ENCODE measurements at regions not wholly inside any gene's neighbourhood (a gene's known extent, or its start where the extent isn't known, plus 50 kb on each side); places are given as distances from the start of the nearest gene placed in this dataset.
"Not testable (repeated sequence)": the region's sequence is repeated elsewhere in the genome, so short reads cannot be mapped to it uniquely, and the experiment has no call there.

- H3K4me3 ChIP-seq (ENCODE audit: low read length); H3K27me3 ChIP-seq (ENCODE audit: low read depth, low read length); H3K4me1 ChIP-seq (ENCODE audit: low read length); H3K4me2 ChIP-seq (ENCODE audit: low read length); H4K20me1 ChIP-seq (ENCODE audit: insufficient read depth, low read length); H3K79me2 ChIP-seq (ENCODE audit: low read length); H3K36me3 ChIP-seq (replicated peaks; ENCODE audit: low read depth, low read length); H3K9ac ChIP-seq (ENCODE audit: low read length); H3K9me3 ChIP-seq (ENCODE audit: insufficient read depth, low read length); H2AFZ ChIP-seq (ENCODE audit: low read depth, low read length); H3K27ac ChIP-seq (ENCODE audit: low read length): not testable (repeated sequence)
These were observed 2730.6 kb downstream of the RPIA start for GRCh38 chr2:91422102-91422501.

- H3K9me3 ChIP-seq (ENCODE audit: insufficient read depth, low read length); H2AFZ ChIP-seq (ENCODE audit: low read depth, low read length); H3K27me3 ChIP-seq (ENCODE audit: low read depth, low read length); H3K27ac ChIP-seq (ENCODE audit: low read length); H3K9ac ChIP-seq (ENCODE audit: low read length); H3K4me2 ChIP-seq (ENCODE audit: low read length); H3K79me2 ChIP-seq (ENCODE audit: low read length); H3K36me3 ChIP-seq (replicated peaks; ENCODE audit: low read depth, low read length); H3K4me1 ChIP-seq (ENCODE audit: low read length); H4K20me1 ChIP-seq (ENCODE audit: insufficient read depth, low read length); H3K4me3 ChIP-seq (ENCODE audit: low read length): not testable (repeated sequence)
These were observed 2735.7 kb downstream of the RPIA start for GRCh38 chr2:91427148-91427547.

DNA sequence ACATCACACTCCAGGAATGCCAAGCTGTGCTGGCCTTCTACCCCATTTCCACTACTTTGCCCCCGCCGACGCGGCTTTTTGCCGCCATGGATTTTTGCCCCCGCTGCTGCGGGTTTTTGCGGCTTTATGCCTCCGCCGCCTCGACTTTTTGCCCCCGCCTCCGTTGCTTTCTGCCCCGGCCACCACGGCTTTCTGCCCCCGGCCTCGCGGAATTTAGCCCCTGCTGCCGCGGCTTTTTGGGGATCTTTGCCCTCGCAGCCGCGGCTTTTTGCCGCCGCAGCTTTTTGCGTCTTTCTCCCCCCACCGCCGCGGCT is 2750.4 kb downstream of the RPIA start:
- not testable (repeated sequence) for H3K4me3 ChIP-seq (ENCODE audit: low read length); H3K27me3 ChIP-seq (ENCODE audit: low read depth, low read length); H3K36me3 ChIP-seq (replicated peaks; ENCODE audit: low read depth, low read length); H3K27ac ChIP-seq (ENCODE audit: low read length); H3K9ac ChIP-seq (ENCODE audit: low read length); H3K4me1 ChIP-seq (ENCODE audit: low read length); H3K79me2 ChIP-seq (ENCODE audit: low read length); H2AFZ ChIP-seq (ENCODE audit: low read depth, low read length); H4K20me1 ChIP-seq (ENCODE audit: insufficient read depth, low read length); H3K9me3 ChIP-seq (ENCODE audit: insufficient read depth, low read length); H3K4me2 ChIP-seq (ENCODE audit: low read length)

GRCh38 chr2:91442246-91442905 is 2750.9 kb downstream of the RPIA start:
- Histone ChIP-seq H3K4me3 (ENCODE audit: low read length) (no peak overlapping the region), H3K4me2 (ENCODE audit: low read length) (no peak overlapping the region)

GRCh38 chr2:91442906-91443729 is 2751.6 kb downstream of the RPIA start:
- H3K9ac ChIP-seq (ENCODE audit: low read length); H3K9me3 ChIP-seq (ENCODE audit: insufficient read depth, low read length); H4K20me1 ChIP-seq (ENCODE audit: insufficient read depth, low read length); H3K4me3 ChIP-seq (ENCODE audit: low read length); H2AFZ ChIP-seq (ENCODE audit: low read depth, low read length); H3K27ac ChIP-seq (ENCODE audit: low read length); H3K36me3 ChIP-seq (replicated peaks; ENCODE audit: low read depth, low read length); H3K27me3 ChIP-seq (ENCODE audit: low read depth, low read length); H3K4me2 ChIP-seq (ENCODE audit: low read length); H3K79me2 ChIP-seq (ENCODE audit: low read length); H3K4me1 ChIP-seq (ENCODE audit: low read length): not testable (repeated sequence)

More at GRCh38 chr2:91442246-91442905, 2750.9 kb downstream of the RPIA start:
- Histone ChIP-seq H3K27ac (ENCODE audit: low read length) (no peak overlapping the region), H3K4me1 (ENCODE audit: low read length) (no peaks in the 10 kb centered on the region), H3K27me3 (ENCODE audit: low read depth, low read length) (no peaks in the 10 kb centered on the region), H3K79me2 (ENCODE audit: low read length) (no peaks in the 10 kb centered on the region), H4K20me1 (ENCODE audit: insufficient read depth, low read length) (no peaks in the 10 kb centered on the region), H3K36me3 (replicated peaks; ENCODE audit: low read depth, low read length) (no peaks in the 10 kb centered on the region), H3K9ac (ENCODE audit: low read length) (no peak overlapping the region), H3K9me3 (ENCODE audit: insufficient read depth, low read length) (no peaks in the 10 kb centered on the region), H2AFZ (ENCODE audit: low read depth, low read length) (no peak overlapping the region)
- TF ChIP-seq, protein P1, sequence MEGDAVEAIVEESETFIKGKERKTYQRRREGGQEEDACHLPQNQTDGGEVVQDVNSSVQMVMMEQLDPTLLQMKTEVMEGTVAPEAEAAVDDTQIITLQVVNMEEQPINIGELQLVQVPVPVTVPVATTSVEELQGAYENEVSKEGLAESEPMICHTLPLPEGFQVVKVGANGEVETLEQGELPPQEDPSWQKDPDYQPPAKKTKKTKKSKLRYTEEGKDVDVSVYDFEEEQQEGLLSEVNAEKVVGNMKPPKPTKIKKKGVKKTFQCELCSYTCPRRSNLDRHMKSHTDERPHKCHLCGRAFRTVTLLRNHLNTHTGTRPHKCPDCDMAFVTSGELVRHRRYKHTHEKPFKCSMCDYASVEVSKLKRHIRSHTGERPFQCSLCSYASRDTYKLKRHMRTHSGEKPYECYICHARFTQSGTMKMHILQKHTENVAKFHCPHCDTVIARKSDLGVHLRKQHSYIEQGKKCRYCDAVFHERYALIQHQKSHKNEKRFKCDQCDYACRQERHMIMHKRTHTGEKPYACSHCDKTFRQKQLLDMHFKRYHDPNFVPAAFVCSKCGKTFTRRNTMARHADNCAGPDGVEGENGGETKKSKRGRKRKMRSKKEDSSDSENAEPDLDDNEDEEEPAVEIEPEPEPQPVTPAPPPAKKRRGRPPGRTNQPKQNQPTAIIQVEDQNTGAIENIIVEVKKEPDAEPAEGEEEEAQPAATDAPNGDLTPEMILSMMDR (IDR thresholded peaks at IDR 0.05; ENCODE audit: low read depth, low read length): no peak
- no peak for TF ChIP-seq EZH2phosphoT487 (IDR thresholded peaks at IDR 0.05; ENCODE audit: low read depth)

GRCh38 chr2:91443730-91444115 is 2752.2 kb downstream of the RPIA start:
- not testable (repeated sequence) for H3K4me3 ChIP-seq (ENCODE audit: low read length); H3K9me3 ChIP-seq (ENCODE audit: insufficient read depth, low read length); H3K4me2 ChIP-seq (ENCODE audit: low read length); H2AFZ ChIP-seq (ENCODE audit: low read depth, low read length); H4K20me1 ChIP-seq (ENCODE audit: insufficient read depth, low read length); H3K27ac ChIP-seq (ENCODE audit: low read length); H3K9ac ChIP-seq (ENCODE audit: low read length); H3K36me3 ChIP-seq (replicated peaks; ENCODE audit: low read depth, low read length); H3K79me2 ChIP-seq (ENCODE audit: low read length); H3K27me3 ChIP-seq (ENCODE audit: low read depth, low read length); H3K4me1 ChIP-seq (ENCODE audit: low read length)

GRCh38 chr2:91445705-91446104 is 2754.2 kb downstream of the RPIA start:
- not testable (repeated sequence) for H2AFZ ChIP-seq (ENCODE audit: low read depth, low read length)

DNA sequence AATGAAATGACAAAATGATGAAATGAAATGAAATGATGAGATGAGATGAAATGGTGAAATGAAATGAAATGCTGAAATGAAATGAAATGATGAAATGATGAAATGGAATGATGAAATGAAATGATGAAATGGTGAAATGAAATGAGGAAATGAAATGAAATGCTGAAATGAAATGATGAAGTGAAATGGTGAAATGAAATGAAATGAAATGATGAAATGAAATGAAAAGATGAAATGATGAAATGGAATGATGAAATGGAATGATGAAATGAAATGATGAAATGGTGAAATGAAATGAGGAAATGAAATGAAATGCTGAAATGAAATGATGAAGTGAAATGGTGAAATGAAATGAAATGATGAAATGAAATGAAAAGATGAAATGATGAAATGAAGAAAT is 2755.0 kb downstream of the RPIA start:
- not testable (repeated sequence) for H2AFZ ChIP-seq (ENCODE audit: low read depth, low read length); H3K4me3 ChIP-seq (ENCODE audit: low read length); H3K4me2 ChIP-seq (ENCODE audit: low read length)

More at GRCh38 chr2:91445705-91446104, 2754.2 kb downstream of the RPIA start:
- not testable (repeated sequence) for H3K27me3 ChIP-seq (ENCODE audit: low read depth, low read length); H3K4me1 ChIP-seq (ENCODE audit: low read length); H3K9me3 ChIP-seq (ENCODE audit: insufficient read depth, low read length); H3K9ac ChIP-seq (ENCODE audit: low read length); H3K4me3 ChIP-seq (ENCODE audit: low read length); H3K79me2 ChIP-seq (ENCODE audit: low read length); H3K27ac ChIP-seq (ENCODE audit: low read length); H4K20me1 ChIP-seq (ENCODE audit: insufficient read depth, low read length); H3K36me3 ChIP-seq (replicated peaks; ENCODE audit: low read depth, low read length); H3K4me2 ChIP-seq (ENCODE audit: low read length)

DNA sequence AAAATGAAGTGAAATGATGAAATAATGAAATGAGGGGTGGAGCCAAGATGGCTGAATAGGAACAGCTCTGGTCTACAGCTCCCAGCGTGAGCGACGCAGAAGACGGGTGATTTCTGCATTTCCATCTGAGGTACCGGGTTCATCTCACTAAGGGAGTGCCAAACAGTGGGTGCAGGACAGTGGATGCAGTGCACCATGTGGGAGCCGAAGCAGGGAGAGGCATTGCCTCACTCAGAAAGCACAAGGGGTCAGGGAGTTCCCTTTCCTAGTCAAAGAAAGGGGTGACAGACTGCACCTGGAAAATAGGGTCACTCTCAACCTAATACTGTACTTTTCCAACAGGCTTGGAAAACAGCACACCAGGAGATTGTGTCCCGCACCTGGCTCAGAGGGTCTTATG is 2755.4 kb downstream of the RPIA start:
- not testable (repeated sequence) for H3K9ac ChIP-seq (ENCODE audit: low read length); H3K27me3 ChIP-seq (ENCODE audit: low read depth, low read length); H3K9me3 ChIP-seq (ENCODE audit: insufficient read depth, low read length); H3K27ac ChIP-seq (ENCODE audit: low read length); H4K20me1 ChIP-seq (ENCODE audit: insufficient read depth, low read length); H3K4me3 ChIP-seq (ENCODE audit: low read length); H3K36me3 ChIP-seq (replicated peaks; ENCODE audit: low read depth, low read length); H3K79me2 ChIP-seq (ENCODE audit: low read length); H3K4me2 ChIP-seq (ENCODE audit: low read length); H2AFZ ChIP-seq (ENCODE audit: low read depth, low read length); H3K4me1 ChIP-seq (ENCODE audit: low read length)

More for the DNA sequence above, 2755.0 kb downstream of the RPIA start:
- not testable (repeated sequence) for H3K27me3 ChIP-seq (ENCODE audit: low read depth, low read length); H3K79me2 ChIP-seq (ENCODE audit: low read length); H3K27ac ChIP-seq (ENCODE audit: low read length); H4K20me1 ChIP-seq (ENCODE audit: insufficient read depth, low read length); H3K9ac ChIP-seq (ENCODE audit: low read length); H3K4me1 ChIP-seq (ENCODE audit: low read length); H3K9me3 ChIP-seq (ENCODE audit: insufficient read depth, low read length); H3K36me3 ChIP-seq (replicated peaks; ENCODE audit: low read depth, low read length)

Data from OCI-LY3 (cell line).